RWPE1 (cell line): ENCODE measurements at regions not wholly inside any gene's neighbourhood (a gene's known extent, or its start where the extent isn't known, plus 50 kb on each side); places are given as distances from the start of the nearest gene placed in this dataset.

Experiments used
- CTCF ChIA-PET: fragments of 350-600 bp; sonication (Branson Sonifier 250); formaldehyde crosslinking; extraction: SDS; loops from one replicate; lab custom pipeline; 2021; lab: Yijun Ruan, JAX
- POLR2A ChIA-PET: fragments of 400-600 bp; formaldehyde crosslinking; extraction: SDS; loops from one replicate; lab custom pipeline; 2020; ENCODE audit warnings: antibody characterized with exemption; ENCODE audit not compliant: low non-redundant PET; lab: Yijun Ruan, JAX
- DNase-seq: peaks from one replicate; pipeline ENCODE4 v3.0.0; 2012; ENCODE audit warnings: low spot score
- H3K27ac ChIP-seq: fragments of 450-650 bp; 2 replicates; pipeline ENCODE4 v1.5.1; 2017
- TF ChIP-seq, protein P1 (sequence below): fragments of 450-650 bp; conservative IDR thresholded peaks from 2 replicates; pipeline ENCODE4 v1.5.1; 2017; ENCODE audit warnings: low read depth, mild to moderate bottlenecking

- no peak for DNase-seq
- CTCF ChIA-PET = no interaction called here
These were observed 755.9 kb upstream of the ADGRL4 start for GRCh38 chr1:79762461-79762860.

GRCh38 chr1:79760531-79760930 is 754.0 kb upstream of the ADGRL4 start:
- H3K27ac ChIP-seq = no peak overlapping the region
- no peak for DNase-seq
- CTCF ChIA-PET = no interaction called here

More at GRCh38 chr1:79762461-79762860, 755.9 kb upstream of the ADGRL4 start:
- POLR2A ChIA-PET = no interaction called here
- no peak overlapping the region for H3K27ac ChIP-seq
- TF ChIP-seq, protein P1, sequence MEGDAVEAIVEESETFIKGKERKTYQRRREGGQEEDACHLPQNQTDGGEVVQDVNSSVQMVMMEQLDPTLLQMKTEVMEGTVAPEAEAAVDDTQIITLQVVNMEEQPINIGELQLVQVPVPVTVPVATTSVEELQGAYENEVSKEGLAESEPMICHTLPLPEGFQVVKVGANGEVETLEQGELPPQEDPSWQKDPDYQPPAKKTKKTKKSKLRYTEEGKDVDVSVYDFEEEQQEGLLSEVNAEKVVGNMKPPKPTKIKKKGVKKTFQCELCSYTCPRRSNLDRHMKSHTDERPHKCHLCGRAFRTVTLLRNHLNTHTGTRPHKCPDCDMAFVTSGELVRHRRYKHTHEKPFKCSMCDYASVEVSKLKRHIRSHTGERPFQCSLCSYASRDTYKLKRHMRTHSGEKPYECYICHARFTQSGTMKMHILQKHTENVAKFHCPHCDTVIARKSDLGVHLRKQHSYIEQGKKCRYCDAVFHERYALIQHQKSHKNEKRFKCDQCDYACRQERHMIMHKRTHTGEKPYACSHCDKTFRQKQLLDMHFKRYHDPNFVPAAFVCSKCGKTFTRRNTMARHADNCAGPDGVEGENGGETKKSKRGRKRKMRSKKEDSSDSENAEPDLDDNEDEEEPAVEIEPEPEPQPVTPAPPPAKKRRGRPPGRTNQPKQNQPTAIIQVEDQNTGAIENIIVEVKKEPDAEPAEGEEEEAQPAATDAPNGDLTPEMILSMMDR = no peak

GRCh38 chr1:79749607-79750006 is 743.1 kb upstream of the ADGRL4 start:
- TF ChIP-seq, protein P1 = no peak
- POLR2A ChIA-PET = no interaction called here
- CTCF ChIA-PET = no interaction called here
- no peak overlapping the region for H3K27ac ChIP-seq
- no peak for DNase-seq

More at GRCh38 chr1:79760531-79760930, 754.0 kb upstream of the ADGRL4 start:
- POLR2A ChIA-PET = no interaction called here
- TF ChIP-seq, protein P1 = no peak

- no peak overlapping the region for H3K27ac ChIP-seq
- CTCF ChIA-PET = interaction anchor here (0.7 kb wide), 1 partner anchor 611 kb away, joined by 3 read pairs; no protein-coding TSS in a partner anchor
- no peak for DNase-seq
- TF ChIP-seq, protein P1 = no peak
- POLR2A ChIA-PET = no interaction called here
These were observed 739.4 kb upstream of the ADGRL4 start for GRCh38 chr1:79745929-79746328.

DNA sequence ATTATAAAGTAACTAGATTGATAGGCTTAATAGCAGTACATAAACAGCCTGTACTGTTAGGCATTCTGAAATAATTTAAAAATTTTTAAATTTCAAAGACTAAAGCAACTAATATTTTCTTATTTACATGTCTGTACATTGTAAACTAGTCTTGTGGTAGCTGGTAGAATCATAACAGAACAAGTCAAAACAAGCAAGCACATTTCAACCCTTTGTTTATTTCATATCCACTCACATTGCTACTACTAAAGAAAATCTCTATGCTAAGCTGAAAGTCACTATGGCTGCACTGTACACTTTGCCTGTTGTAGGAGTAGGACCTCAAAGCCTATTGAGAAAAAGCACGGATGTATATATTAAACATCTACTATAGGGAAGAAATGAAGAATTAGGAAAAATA is 738.2 kb upstream of the ADGRL4 start:
- ChIA-PET POLR2A (no interaction called here), CTCF (interaction anchor here (0.6 kb wide), 1 partner anchor 762 kb away, joined by 3 read pairs; no protein-coding TSS in a partner anchor)
- TF ChIP-seq, protein P1 = no peak
- H3K27ac ChIP-seq = no peak overlapping the region
- DNase-seq = no peak

DNA sequence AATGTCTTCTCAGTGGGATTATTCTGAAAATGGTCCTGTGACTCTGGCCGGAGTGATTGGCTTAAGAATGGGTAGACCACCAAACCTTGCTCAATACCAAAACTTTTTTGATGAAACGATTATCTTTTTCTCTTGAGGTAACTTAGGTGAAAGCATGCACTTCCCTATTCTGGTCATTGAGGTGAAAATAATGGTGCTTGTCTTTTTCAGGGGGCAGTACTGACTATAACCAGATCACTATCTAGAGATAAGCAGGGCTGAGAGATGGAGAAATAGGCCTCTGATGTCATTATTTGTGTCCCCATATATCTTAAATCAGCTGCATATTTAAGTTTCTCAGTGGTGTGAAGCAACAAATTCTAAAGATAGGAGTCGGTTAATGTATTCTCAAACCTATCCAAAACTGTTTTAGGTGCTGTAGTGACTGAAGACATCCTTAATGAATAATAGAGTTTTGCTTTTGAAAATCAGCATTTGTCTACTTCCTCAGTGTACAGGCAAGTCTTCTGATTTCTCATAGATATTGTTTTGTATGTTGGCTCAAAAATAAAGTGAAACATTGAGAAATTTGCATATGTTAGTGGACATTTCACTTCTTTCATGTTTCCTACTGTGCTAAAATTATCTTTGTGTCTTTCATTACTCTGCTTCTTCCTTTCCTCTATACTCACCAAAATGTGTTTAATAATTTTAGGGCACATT is 735.3 kb upstream of the ADGRL4 start:
- no peak for DNase-seq
- POLR2A ChIA-PET = no interaction called here

More for the DNA sequence above, 735.3 kb upstream of the ADGRL4 start:
- CTCF ChIA-PET = no interaction called here
- H3K27ac ChIP-seq = no peak overlapping the region
- TF ChIP-seq, protein P1 = no peak
